Stimulated activated effector memory CD8-positive, alpha-beta T cell treated with anti-CD3 and anti-CD28 coated beads, Interleukin-12 subunit alpha, Interleukin-12 subunit beta, amount 100 ng/mL, for 72 hours (primary cell): ENCODE measurements at regions not wholly inside any gene's neighbourhood (a gene's known extent, or its start where the extent isn't known, plus 50 kb on each side); places are given as distances from the start of the nearest gene placed in this dataset.
A peak's percentile ranks its signal among the peaks of the same experiment; 100 is the strongest.

ENCODE experiments used
- ATAC-seq: fragments of 150-1000 bp; cut with Tn5 transposase; 2 replicates; pipeline ENCODE4 v1.10.0; 2021
- DNase-seq, 2 donors: peaks; one replicate each; pipeline ENCODE4 v3.0.0; 2021 to 2022; ENCODE audit warnings: low spot score in 2 of 2
- H3K27ac Mint-ChIP-seq: one replicate; pipeline ENCODE4 v1.8.0; 2022; ENCODE audit warnings: mild to moderate bottlenecking, mixed read lengths
- H3K36me3 Mint-ChIP-seq: one replicate; pipeline ENCODE4 v1.8.0; 2022; ENCODE audit warnings: mild to moderate bottlenecking, mixed read lengths
- H3K4me1 Mint-ChIP-seq: one replicate; pipeline ENCODE4 v1.8.0; 2022; ENCODE audit warnings: mixed read lengths
- H3K4me3 Mint-ChIP-seq: one replicate; pipeline ENCODE4 v1.8.0; 2022; ENCODE audit warnings: mild to moderate bottlenecking, mixed read lengths
- H3K9me3 Mint-ChIP-seq: one replicate; pipeline ENCODE4 v1.8.0; 2022; ENCODE audit warnings: mixed read lengths

DNA sequence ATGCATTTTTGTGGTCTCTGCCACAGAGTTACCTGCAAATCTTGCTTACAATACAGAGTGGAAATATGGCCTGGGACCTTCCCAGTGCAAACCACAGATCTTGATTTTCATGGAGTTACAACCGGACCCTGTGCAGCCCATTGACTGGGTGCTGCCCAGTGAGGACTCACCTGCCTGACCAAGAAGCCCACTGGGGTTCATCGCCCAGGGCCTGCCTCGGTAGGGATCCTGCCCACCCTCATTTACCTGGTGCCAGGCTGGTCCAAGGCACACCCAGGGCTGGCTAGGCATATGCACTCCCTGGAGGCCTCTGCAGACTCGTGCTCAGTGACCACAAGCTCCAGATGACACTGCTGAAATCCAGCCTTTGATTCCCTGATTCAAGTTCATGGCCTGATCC lies 572.7 kb downstream of the NPHP4 start:
- Mint-ChIP-seq H3K4me1 (peaks cover 31% of the 10 kb centered on the region), H3K36me3 (no peaks in the 10 kb centered on the region), H3K27ac (no peak overlapping the region), H3K9me3 (no peaks in the 10 kb centered on the region), H3K4me3 (no peak overlapping the region)
- ATAC-seq (no peak), DNase-seq (no peak)

DNA sequence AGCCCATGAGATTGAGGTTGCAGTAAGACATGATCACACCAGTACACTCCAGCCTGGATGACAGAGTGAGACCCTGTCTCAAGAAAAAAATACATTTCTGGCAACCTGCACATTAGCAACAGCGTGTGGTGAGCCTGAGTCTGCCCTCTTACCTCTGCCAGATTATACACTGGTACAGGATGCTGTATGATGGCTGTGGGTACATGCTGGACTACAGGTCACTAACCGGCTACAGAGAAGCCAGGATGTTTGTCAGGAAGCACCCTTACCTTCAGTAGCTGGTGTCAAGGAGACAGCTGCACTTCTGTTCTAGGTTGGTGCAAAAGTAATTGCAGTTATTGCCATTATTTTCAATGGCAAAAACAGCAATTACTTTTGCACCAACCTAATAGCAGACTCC lies 575.7 kb downstream of the NPHP4 start:
- H3K36me3 Mint-ChIP-seq: no peaks in the 10 kb centered on the region
- H3K9me3 Mint-ChIP-seq: no peaks in the 10 kb centered on the region
- ATAC-seq (no peak), DNase-seq (no peak)
- H3K27ac Mint-ChIP-seq: no peak overlapping the region
- peaks cover 22% of the 10 kb centered on the region for H3K4me1 Mint-ChIP-seq
- no peak overlapping the region for H3K4me3 Mint-ChIP-seq

DNA sequence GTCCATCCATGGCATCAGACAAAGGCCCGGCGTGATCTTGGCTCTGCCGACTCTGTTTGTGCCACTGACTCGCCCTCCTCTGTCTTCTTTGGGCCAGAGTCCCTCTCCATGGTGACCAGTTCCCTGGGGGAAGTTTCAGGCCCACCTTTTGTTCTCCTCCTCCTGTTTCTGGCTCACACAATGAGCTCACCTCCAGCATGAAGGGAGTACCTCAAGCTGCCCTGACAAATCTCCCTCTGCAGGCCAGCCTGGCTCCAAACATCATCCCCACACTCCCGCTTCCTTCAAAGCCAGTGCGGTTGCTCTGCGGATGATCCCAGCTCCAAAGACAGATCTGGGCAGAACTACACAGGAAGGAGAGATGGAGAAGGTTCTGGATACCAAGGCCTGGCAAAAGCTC lies 576.6 kb downstream of the NPHP4 start:
- no peak overlapping the region for H3K4me3 Mint-ChIP-seq
- H3K27ac Mint-ChIP-seq: peak overlapping the region; percentile 48
- H3K9me3 Mint-ChIP-seq: no peaks in the 10 kb centered on the region
- peaks cover 30% of the 10 kb centered on the region for H3K4me1 Mint-ChIP-seq
- H3K36me3 Mint-ChIP-seq: no peaks in the 10 kb centered on the region
- DNase-seq: no peak
- no peak for ATAC-seq

- DNase-seq (no peak), ATAC-seq (no peak)
- Mint-ChIP-seq H3K4me3 (no peak overlapping the region), H3K4me1 (peaks cover 19% of the 10 kb centered on the region), H3K9me3 (no peaks in the 10 kb centered on the region), H3K36me3 (no peaks in the 10 kb centered on the region), H3K27ac (no peak overlapping the region)
Observed at GRCh38 chr1:5410652-5411051, 581.6 kb downstream of the NPHP4 start.

DNA sequence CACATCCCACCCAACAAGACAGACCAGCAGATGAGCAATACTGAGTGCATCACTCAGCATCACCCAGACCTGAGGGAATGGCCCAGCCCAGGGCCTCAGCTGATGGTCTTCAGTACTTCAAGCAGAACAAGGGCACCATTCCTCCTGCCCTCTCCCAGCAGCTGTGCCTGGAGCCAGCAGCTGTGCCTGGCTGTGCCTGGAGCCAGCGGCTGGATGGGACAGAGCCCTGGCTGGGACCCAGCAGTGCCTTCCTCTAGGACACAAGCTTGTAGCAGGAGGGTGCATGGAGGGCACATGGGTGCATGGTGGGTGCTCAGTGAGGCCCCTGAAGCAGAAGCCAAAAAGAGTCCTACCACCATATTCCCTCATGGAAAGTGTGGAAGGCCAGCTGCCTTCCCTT lies 583.8 kb downstream of the NPHP4 start:
- Mint-ChIP-seq H3K9me3 (no peaks in the 10 kb centered on the region), H3K27ac (no peak overlapping the region), H3K36me3 (no peaks in the 10 kb centered on the region), H3K4me3 (no peak overlapping the region), H3K4me1 (peaks cover 19% of the 10 kb centered on the region)
- DNase-seq: no peak
- no peak for ATAC-seq

DNA sequence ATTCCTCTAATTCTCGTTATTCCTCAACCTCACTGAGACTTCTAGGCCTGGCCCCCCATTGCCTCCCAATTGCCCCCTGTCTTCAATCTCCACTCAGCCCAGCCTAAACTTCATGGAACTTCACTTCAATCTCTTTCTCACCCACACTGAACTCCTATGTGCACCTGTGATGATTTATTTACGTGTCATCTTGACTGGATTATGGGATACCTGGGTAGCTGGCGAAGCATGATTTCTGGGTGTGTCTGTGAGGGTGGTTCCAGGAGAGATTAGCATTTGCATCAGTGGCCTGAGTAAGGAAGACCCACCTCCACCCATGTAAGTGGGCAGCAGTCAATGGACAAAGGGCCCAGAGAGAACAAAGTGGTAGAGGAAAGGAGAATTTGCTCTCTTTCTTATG lies 587.0 kb downstream of the NPHP4 start:
- Mint-ChIP-seq H3K4me3 (no peak overlapping the region), H3K36me3 (no peaks in the 10 kb centered on the region), H3K4me1 (no peaks in the 10 kb centered on the region), H3K27ac (no peak overlapping the region), H3K9me3 (no peaks in the 10 kb centered on the region)
- ATAC-seq (no peak), DNase-seq (no peak)

DNA sequence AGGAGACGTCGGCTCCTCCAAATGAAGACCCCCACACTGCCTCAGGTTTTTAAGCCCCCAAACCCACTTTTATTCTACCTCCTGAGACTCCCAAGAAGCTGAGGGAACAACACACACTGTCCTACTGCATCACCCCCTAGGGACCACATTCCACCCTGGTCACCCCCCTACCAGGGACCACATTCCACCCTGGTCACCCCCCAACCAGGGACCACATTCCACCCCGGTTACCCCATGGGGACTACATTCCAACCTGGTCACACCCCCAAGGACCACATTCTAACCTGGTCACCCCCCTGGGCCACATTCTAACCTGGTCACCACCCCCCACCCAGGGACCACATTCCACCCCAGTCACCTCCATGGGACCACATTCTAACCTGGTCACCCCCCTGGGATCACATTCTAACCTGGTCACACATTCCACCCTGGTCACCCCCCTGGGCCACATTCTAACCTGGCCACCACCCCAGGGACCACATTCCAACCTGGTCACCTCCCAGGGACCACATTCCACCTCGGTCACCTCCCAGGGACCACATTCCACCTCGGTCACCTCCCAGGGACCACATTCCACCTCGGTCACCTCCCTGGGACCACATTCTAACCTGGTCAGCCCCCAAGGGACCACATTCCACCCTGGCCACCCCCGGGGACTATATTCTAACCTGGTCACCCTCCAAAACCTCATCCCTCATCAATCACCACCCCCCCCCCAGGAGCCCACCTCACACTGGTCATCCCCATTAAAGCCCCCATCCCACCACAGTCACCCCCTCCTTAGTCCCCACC lies 587.6 kb downstream of the NPHP4 start:
- Mint-ChIP-seq H3K36me3 (no peaks in the 10 kb centered on the region), H3K27ac (no peak overlapping the region), H3K4me3 (no peak overlapping the region), H3K9me3 (no peaks in the 10 kb centered on the region), H3K4me1 (no peaks in the 10 kb centered on the region)
- ATAC-seq: no peak
- no peak for DNase-seq

GRCh38 chr1:5403935-5404334 lies 588.3 kb downstream of the NPHP4 start:
- H3K4me3 Mint-ChIP-seq: no peak overlapping the region
- peaks cover 4% of the 10 kb centered on the region for H3K4me1 Mint-ChIP-seq
- DNase-seq (no peak), ATAC-seq (no peak)
- no peaks in the 10 kb centered on the region for H3K36me3 Mint-ChIP-seq
- no peak overlapping the region for H3K27ac Mint-ChIP-seq
- peaks cover 1% of the 10 kb centered on the region for H3K9me3 Mint-ChIP-seq

GRCh38 chr1:5402618-5403017 lies 589.6 kb downstream of the NPHP4 start:
- ATAC-seq: no peak
- peaks cover 6% of the 10 kb centered on the region for H3K4me1 Mint-ChIP-seq
- no peak overlapping the region for H3K4me3 Mint-ChIP-seq
- no peak for DNase-seq
- peaks cover 3% of the 10 kb centered on the region for H3K9me3 Mint-ChIP-seq
- no peak overlapping the region for H3K27ac Mint-ChIP-seq
- H3K36me3 Mint-ChIP-seq: no peaks in the 10 kb centered on the region

DNA sequence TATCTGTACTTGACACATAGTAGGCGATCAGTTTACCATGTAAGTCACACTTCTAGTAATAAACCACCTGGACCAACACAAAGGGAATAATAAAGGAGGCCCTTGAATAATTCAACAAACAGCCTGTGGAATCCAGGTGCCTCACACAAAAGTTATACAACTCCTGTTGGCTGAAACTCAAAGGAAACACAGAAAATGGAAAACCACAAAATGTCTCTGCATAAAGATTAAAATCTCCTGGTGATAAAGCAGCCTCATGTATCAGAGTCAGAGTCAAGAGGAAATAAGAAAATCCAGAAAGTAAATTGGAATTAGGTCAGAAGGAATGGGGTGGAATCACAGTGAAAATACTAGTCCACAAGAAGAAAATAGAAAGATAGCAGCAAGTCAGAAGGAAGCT lies 592.5 kb downstream of the NPHP4 start:
- DNase-seq: no peak
- no peak overlapping the region for H3K4me3 Mint-ChIP-seq
- H3K4me1 Mint-ChIP-seq: peaks cover 6% of the 10 kb centered on the region
- ATAC-seq: no peak
- no peaks in the 10 kb centered on the region for H3K36me3 Mint-ChIP-seq
- peaks cover 3% of the 10 kb centered on the region for H3K9me3 Mint-ChIP-seq
- no peak overlapping the region for H3K27ac Mint-ChIP-seq

DNA sequence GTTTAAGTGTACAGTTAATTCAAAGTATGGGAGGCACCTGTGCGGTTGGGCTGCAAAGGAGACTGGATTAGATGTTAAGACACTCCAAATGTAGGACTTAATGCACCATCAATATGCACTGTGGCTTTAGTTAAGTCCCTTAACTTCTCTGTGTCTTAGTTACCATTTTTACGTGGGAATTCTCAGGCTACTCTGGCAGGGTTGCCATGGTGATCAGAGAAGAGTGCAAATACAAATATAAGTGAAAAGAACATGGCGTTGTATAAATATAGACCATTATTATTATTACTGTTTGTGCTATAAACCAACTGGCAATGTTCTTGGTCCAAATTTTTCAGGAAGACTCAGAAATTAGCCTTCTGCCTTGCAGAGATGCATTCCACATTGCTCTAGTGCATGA lies 595.6 kb downstream of the NPHP4 start:
- H3K36me3 Mint-ChIP-seq: peaks cover 4% of the 10 kb centered on the region
- H3K27ac Mint-ChIP-seq: no peak overlapping the region
- H3K9me3 Mint-ChIP-seq: peaks cover 3% of the 10 kb centered on the region
- DNase-seq (no peak), ATAC-seq (no peak)
- H3K4me1 Mint-ChIP-seq: peaks cover 21% of the 10 kb centered on the region
- no peak overlapping the region for H3K4me3 Mint-ChIP-seq

GRCh38 chr1:5394111-5394510 lies 598.1 kb downstream of the NPHP4 start:
- no peak for DNase-seq
- H3K4me1 Mint-ChIP-seq: peaks cover 19% of the 10 kb centered on the region
- peaks cover 4% of the 10 kb centered on the region for H3K36me3 Mint-ChIP-seq
- H3K27ac Mint-ChIP-seq: no peak overlapping the region
- no peak overlapping the region for H3K4me3 Mint-ChIP-seq
- ATAC-seq: no peak
- peaks cover 3% of the 10 kb centered on the region for H3K9me3 Mint-ChIP-seq

GRCh38 chr1:5393603-5394002 lies 598.6 kb downstream of the NPHP4 start:
- no peak for ATAC-seq
- no peaks in the 10 kb centered on the region for H3K9me3 Mint-ChIP-seq
- H3K4me3 Mint-ChIP-seq: no peak overlapping the region
- H3K36me3 Mint-ChIP-seq: peaks cover 4% of the 10 kb centered on the region
- peaks cover 15% of the 10 kb centered on the region for H3K4me1 Mint-ChIP-seq
- H3K27ac Mint-ChIP-seq: no peak overlapping the region
- DNase-seq: no peak

GRCh38 chr1:5393146-5393545 lies 599.1 kb downstream of the NPHP4 start:
- Mint-ChIP-seq H3K4me1 (peaks cover 15% of the 10 kb centered on the region), H3K27ac (no peak overlapping the region), H3K4me3 (no peak overlapping the region), H3K36me3 (peaks cover 4% of the 10 kb centered on the region), H3K9me3 (no peaks in the 10 kb centered on the region)
- ATAC-seq (no peak), DNase-seq (no peak)

DNA sequence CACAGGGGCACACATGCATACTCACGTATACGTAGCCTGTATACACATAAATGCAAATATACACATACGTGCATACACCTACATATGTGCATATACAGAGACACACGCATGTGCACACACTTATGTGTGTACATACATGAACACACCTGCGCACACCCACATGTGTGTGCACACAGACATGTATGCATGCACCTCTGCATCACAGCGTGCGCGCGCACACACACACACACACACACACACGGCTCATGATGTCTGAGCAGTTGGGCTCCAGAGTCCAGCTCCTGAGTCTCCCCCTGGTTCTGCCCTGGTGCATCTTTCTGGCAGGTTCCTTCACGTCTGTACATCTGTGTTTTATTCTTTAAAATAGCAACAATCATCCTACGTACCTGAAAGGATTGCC lies 600.5 kb downstream of the NPHP4 start:
- ATAC-seq: no peak
- no peak overlapping the region for H3K4me3 Mint-ChIP-seq
- H3K36me3 Mint-ChIP-seq: peaks cover 4% of the 10 kb centered on the region
- no peaks in the 10 kb centered on the region for H3K9me3 Mint-ChIP-seq
- H3K4me1 Mint-ChIP-seq: peaks cover 15% of the 10 kb centered on the region
- no peak overlapping the region for H3K27ac Mint-ChIP-seq
- DNase-seq: no peak

DNA sequence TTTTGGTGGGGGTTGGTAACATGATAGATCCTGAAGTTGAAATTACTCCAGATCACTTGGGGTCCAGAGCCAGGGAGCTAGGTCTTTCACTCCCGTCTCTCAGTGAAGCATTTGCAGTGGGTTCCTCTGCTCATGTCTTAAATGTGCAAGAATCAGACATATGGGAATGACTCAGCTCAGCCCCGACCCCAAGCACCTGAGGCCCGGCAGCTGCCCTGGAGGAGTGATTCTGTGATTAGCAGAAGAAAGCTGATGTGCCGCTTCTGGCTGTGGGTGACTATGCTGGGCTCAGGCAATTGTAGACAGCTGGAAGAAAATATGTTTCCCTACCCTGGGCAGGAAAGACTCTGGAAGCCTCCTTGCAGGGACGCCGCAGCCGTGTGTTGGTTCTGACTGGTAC lies 601.7 kb downstream of the NPHP4 start:
- Mint-ChIP-seq H3K4me3 (no peak overlapping the region), H3K9me3 (no peaks in the 10 kb centered on the region), H3K36me3 (peaks cover 4% of the 10 kb centered on the region), H3K4me1 (peaks cover 15% of the 10 kb centered on the region), H3K27ac (no peak overlapping the region)
- ATAC-seq (peak; percentile 46), DNase-seq (no peak)
